NB4 (cell line): ENCODE measurements at regions not wholly inside any gene's neighbourhood (a gene's known extent, or its start where the extent isn't known, plus 50 kb on each side); places are given as distances from the start of the nearest gene placed in this dataset.

Source experiments
- CTCF ChIP-seq: IDR thresholded peaks from one replicate; pipeline ENCODE4 v1.5.1; 2012; ENCODE audit warnings: low read depth, low read length
- POLR2A ChIP-seq: IDR thresholded peaks from 2 replicates; pipeline ENCODE4 v1.6.1; 2011; ENCODE audit warnings: mild to moderate bottlenecking; ENCODE audit not compliant: insufficient read length; ENCODE audit errors: extremely low read depth

- TF ChIP-seq CTCF (no peak), POLR2A (no peak)
Measured at GRCh38 chr11:38756537-38756936, 2158.5 kb upstream of the RAG2 start.
